Muscle of arm (tissue), 1 donor: ENCODE measurements at regions not wholly inside any gene's neighbourhood (a gene's known extent, or its start where the extent isn't known, plus 50 kb on each side); places are given as distances from the start of the nearest gene placed in this dataset.

ENCODE experiments used
- DNase-seq: peaks from one replicate; pipeline ENCODE4 v3.0.0-alpha.2; 2013

DNA sequence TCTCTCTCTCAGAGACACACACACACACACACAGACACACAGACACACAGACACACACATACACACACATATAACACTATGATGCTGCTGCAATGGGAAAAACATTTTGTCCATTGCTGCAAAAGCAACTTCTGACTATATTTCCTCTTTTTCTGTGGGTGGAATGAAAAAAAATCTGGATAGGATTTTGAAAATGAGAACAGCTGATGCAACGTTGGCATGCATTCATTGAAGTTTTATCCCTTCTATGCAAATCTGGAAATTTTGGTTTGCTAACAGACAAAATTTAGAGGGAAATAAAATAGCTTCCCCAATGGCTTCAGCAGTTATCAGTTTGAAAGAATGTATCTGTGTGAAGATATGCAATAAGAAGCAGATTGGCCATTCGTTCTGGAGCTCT is 763.4 kb upstream of the GRM7 start:
- no peak for DNase-seq

DNA sequence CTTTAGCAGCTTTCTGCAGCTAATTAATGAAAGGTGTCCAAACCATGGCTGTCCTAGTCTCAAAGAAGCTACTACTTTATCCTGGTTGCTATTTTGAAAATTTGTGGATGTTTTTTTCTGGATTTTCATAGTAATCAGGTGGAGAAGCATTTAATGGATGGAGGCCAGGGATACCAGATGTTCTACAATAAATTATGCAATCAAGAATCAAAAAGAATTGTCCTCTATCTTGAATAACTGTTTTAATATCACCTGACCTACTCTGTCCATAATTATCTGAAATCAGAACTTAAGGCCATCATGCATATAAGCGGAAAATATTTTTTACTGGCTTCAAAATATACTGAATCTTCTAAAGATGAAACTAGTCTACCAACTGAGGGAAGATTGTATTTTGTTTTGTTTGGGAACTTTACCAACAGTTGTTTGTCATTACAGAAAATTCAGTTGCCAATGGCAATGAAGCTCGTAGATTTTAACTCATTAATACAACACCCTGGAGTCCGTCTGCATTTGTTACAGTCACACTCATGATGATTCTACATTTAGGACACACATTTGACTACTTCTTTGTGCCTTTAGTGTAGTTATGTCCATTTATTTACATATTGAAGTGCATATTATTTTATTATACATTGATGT is 762.3 kb upstream of the GRM7 start:
- DNase-seq, result no peak

DNA sequence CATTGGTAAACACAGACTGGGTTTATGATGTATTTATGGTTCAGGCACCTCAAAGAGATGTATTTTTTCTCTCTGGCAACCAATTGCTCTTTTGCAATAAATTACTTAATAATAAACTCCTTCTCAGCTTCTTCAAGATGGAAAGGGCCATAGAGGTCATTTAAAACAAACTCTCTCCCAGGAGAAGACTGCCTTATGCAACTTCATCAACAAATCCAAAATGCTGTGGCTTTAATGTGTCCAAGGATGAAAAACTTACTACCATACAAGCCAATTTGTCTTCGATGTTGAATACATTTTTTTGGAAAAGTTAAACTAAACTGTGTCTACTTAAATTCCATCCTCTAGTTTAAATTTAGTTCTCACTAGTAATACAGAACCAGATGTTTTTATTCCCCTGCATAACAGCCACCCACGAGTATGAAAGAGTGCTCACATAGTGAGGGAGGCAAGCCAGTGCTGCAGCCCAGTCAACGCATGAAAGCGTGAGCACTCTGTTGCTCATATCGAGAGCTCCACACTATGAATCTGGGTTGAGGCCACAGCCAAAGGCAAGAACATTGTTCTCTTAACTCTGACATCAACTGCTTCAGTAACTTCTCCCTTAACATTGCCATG is 761.3 kb upstream of the GRM7 start:
- DNase-seq, result peak; percentile 60

GRCh38 chr3:6105187-6105586 is 755.7 kb upstream of the GRM7 start:
- DNase-seq, result no peak

GRCh38 chr3:6108957-6109356 is 752.0 kb upstream of the GRM7 start:
- no peak for DNase-seq

DNA sequence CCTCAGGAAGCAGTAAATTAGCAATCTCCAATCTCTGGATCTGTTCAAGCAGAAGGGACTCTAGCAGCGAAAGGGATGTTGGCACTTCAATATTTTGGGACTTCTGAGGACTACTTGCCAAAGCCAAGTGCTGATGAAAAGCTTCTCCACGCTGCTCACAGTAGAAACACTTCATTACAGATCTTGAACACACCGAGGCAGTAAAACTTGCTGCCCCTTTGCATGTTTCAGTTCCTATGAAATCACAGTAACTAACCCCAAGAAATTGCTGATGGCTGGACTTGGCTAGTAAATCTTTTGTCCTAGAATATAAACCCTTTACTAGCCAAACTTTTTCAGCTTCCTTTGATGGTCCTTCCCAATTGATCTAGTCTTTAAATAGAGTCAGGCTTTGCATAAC is 750.5 kb upstream of the GRM7 start:
- no peak for DNase-seq

DNA sequence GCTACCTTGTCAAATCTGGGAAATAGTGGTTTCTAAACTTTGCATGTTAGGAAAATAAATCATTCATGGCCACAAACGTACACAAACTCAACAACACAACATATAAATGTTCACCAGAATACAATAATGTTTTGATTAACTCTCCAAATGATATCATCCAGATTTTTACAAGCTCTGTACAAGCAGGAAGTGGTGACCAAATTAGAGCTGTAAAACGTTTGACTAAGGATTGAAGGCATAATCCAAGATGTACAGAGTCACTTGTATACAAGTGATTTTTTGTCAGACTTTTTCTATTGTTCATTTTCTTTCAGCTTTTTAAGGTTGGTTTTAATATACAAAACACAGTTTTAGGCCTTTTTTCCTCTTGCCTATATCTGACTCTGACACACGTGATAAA is 748.4 kb upstream of the GRM7 start:
- DNase-seq, result no peak

- DNase-seq, result no peak
Observed at GRCh38 chr3:6113338-6113737, 747.6 kb upstream of the GRM7 start.

DNA sequence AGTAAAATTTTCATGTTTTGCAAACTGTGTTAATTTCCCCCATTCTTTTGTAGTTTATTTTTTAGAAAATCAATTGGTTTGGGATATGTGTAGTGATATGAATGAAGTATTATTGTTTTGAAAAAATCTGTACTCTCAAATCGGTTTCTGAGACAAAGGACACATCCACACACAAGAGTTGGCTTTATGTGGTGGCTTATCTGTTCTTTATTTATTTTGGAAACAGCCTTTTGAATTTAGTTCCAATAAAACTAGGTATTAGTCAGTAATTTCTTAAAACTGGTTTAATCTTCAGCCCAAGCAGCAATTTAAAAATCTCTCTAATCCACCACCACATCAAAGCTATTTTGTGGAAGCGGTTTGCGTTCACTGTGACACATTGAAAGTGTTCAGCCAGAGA is 741.5 kb upstream of the GRM7 start:
- no peak for DNase-seq

- no peak for DNase-seq
Observed at GRCh38 chr3:6120786-6121185, 740.1 kb upstream of the GRM7 start.

DNA sequence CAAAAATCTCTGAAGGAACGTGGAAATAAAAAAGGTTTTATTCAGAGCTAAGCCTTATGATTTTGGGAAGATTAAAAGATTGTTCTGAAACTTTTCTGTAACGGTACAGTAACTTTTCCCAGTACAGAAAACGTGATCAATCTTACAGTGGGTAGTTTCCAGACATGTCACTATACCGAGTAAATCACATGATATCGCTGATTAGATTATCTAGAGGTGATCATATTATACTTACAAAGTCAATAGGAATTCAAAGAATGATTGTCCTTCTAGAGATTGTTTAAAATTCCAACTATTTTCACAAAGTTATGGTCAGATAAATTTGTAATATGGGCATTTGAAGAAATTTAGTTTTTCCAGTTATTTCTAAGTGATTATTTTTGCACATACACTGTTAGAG is 736.0 kb upstream of the GRM7 start:
- no peak for DNase-seq

GRCh38 chr3:6125520-6125919 is 735.4 kb upstream of the GRM7 start:
- no peak for DNase-seq

DNA sequence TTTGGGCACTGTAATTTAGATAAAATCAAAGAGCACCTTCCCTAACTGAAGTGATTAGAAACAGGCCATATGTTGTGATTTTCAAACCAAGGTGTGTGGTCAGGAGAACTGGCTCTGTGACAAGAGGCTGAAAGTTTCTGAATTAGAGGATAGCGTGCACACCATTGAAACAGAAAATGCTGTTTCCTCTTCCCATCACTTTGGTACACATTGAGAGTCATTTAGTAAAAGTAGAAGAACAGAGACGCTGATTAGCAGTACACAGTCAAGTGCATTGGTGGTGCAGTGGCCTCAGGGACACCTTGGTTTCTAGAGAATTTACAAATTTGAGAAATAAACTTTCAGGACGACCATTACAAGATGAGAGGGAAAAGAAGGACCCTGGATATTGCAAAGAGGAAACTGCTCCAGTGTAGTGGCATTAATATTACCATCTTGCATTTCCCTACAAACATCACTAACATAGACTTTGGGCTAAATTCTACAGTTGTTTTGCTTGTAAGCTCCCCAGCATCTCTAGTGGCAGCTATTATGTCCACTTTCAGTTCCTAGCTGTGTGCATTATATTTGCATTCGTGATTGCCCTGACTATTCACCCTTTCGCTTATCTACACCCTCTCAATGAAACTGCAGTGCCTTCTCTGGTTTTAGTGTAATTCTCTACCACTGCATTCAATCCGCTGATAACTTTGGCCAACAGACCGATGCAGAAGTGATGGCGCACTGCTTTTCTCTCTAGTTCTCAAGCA is 728.1 kb upstream of the GRM7 start:
- DNase-seq, result no peak

DNA sequence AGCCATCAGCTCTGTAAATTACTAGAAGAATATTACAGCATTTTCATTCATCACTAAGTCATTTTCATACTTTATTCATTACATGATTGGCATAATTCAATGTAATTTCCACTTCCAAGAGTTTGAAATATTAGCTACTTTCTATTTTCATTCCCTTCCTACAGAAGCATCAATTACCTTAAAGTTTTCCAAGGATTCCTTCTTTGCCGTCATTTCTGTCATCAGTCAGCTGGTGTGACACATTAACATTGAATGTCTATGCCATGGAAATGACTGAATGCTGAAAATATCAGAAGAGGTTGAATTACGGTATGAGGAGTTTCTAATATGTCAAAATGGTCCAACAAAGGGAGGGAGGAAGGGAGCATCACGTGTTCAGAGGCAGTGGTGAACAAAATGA is 718.2 kb upstream of the GRM7 start:
- no peak for DNase-seq

DNA sequence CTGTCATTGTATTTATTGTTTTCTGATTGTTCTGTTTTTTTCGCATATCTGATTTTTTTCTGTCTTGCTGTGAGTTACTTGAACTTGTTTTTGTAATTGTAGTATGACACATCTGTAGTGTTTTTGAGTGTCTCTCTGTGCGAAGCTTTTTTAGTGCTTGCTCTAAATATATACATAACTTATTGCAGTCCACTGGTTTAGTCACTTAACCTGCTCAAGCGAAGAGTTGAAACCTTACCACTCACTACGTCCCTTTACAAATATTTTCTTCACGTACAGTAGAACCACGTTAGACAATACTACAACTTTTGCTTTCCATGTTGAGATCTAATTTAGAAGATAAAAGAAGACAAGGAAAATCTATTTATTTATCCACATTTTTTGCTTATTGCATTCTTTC is 713.0 kb upstream of the GRM7 start:
- no peak for DNase-seq

GRCh38 chr3:6155650-6156338 is 705.1 kb upstream of the GRM7 start:
- DNase-seq, result no peak

- peak; percentile 15 for DNase-seq
Observed at GRCh38 chr3:6165951-6166350, 695.0 kb upstream of the GRM7 start.

DNA sequence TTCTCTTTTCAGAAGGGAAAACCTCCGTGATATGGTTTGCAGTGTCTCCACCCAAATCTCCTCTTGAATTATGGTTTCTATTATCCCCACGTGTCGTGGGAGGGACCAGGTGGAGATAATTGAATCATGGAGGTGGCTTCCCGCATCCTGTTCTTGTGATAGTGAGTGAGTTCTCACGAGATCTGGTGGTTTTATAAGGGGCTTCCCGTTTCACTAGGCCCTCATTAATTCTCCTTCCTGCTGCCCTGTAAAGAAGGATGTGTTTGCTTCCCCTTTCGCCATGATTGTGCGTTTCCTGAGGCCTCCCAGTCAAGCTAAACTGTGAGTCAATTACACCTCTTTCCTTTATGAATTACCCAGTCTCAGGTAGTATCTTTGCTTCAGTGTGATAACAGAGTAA is 692.7 kb upstream of the GRM7 start:
- DNase-seq, result no peak

DNA sequence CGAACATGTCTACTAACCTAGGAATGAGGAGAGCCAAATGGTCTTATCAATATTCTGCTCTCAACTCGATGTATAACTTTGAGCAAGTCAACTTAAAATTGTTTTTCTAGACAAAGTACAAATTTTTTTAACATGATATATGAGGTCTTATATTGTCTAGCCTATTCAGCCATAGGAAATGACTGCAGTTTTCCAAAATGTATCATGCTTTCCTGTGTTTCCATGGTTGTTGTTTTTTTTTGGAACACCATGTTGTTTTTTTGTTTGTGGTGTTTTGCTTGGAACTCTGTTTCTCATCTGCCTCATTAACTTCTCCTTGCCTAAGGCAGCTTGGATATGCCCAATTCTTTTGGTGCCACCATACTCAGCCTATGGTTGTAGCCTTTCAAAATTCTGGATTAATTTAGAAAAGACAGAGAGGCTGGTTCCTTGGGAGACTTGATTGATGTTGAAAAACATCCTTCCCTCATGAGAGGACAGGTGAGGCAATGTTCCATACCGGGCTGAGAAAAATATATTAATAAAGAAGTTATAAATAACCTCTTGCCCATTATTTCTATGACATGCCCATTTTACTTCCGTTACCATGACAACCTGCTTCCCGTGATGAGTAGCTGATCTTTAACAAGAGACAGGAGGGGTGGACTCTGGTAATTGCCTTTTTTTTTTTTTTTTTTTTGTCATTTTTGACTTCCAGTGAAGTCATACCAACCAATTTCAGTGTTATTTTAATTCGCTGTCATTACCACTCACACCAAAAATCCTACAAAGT is 687.9 kb upstream of the GRM7 start:
- DNase-seq, result no peak

DNA sequence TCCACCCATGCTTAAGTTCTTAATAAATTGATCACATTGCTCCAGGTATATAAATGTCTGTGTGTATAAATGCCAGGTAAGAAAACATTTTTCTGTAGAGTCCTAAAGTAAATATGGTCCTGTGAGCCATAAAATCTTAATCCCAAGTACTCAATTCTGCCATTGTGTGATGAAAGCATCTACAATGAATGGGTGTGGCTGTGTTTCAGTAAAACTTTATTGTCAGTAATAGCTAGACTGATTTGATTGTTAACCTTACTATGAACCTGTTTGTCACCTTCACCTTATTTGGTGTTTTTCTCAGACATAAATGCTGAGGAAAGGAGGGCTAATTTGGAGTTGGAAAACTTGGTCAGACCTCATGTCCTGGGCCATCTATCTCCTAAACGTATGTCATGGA is 683.5 kb upstream of the GRM7 start:
- no peak for DNase-seq

- no peak for DNase-seq
Observed at GRCh38 chr3:6179761-6180160, 681.2 kb upstream of the GRM7 start.

- DNase-seq, result no peak
Observed at GRCh38 chr3:6180171-6180570, 680.7 kb upstream of the GRM7 start.
